Coronary artery (tissue), 2 donors: ENCODE measurements at regions not wholly inside any gene's neighbourhood (a gene's known extent, or its start where the extent isn't known, plus 50 kb on each side); places are given as distances from the start of the nearest gene placed in this dataset.

Source experiments
- DNase-seq: peaks from one replicate; pipeline ENCODE4 v3.0.0-alpha.2; 2017; ENCODE audit warnings: low spot score
- H3K27ac ChIP-seq, 2 donors: fragments of 200-600 bp; sonication (generic); one replicate each; pipeline ENCODE4 v1.5.1; 2016 to 2019
- H3K4me3 ChIP-seq: fragments of 200-600 bp; sonication (generic); 2 replicates; pipeline ENCODE4 v1.5.1; 2016; ENCODE audit warnings: mild to moderate bottlenecking, moderate library complexity
- TF ChIP-seq, protein P1 (sequence below): fragments of 200-600 bp; sonication (generic); IDR thresholded peaks from one replicate; pipeline ENCODE4 v1.5.1; 2019; ENCODE audit warnings: antibody characterized with exemption

DNA sequence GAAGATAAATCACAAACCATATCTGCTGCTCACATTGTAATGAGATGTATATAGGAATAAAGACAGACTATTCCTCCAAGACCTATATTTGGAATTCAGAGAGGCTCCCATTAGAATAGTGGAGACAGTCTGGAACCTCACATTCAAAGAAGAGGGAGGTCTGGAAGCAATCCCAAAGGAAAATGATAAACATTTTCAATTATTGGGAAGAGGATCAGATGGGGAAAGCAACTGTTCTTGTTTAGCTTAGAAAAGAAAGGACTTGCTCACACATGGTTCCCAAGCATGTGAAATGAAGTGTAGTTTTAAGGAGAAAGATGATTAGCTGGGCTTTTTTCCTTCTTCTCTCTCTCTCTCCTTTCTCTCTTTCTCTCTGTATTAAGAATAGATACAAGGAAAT, 193.0 kb upstream of the LMNTD1 start:
- no peak overlapping the region for H3K4me3 ChIP-seq
- TF ChIP-seq, protein P1, sequence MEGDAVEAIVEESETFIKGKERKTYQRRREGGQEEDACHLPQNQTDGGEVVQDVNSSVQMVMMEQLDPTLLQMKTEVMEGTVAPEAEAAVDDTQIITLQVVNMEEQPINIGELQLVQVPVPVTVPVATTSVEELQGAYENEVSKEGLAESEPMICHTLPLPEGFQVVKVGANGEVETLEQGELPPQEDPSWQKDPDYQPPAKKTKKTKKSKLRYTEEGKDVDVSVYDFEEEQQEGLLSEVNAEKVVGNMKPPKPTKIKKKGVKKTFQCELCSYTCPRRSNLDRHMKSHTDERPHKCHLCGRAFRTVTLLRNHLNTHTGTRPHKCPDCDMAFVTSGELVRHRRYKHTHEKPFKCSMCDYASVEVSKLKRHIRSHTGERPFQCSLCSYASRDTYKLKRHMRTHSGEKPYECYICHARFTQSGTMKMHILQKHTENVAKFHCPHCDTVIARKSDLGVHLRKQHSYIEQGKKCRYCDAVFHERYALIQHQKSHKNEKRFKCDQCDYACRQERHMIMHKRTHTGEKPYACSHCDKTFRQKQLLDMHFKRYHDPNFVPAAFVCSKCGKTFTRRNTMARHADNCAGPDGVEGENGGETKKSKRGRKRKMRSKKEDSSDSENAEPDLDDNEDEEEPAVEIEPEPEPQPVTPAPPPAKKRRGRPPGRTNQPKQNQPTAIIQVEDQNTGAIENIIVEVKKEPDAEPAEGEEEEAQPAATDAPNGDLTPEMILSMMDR = no peak
- DNase-seq = no peak
- H3K27ac ChIP-seq = no peak overlapping the region

DNA sequence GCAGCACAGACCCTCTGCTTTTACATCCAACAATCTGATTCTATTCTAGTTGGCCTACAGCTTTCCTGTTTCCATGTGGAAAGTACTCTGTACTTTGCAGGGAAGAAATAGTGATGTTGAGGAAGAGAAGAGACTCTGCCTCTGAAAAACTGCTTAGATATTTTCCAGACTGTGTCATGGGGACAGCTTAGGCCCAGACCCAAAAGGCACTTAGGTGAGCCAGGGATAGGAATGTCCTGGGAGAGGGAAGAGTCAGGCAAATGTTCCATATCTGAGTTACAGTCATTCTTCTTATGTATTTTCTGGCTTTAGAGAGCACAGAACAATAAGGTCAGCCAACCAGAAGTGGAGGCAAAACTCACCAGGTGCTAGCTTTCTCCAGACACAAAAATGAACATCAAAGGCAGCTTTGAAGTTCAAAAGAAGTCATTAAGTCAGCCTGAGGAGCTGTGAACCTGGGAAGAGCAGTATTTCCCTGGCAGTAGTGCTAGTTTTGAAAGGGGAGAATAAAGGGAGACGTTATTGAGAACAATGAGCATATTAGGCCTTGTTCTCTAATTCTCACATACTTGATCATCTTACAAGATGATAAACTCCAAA, 199.7 kb upstream of the LMNTD1 start:
- Histone ChIP-seq H3K4me3 (no peak overlapping the region), H3K27ac (no peak overlapping the region)
- TF ChIP-seq, protein P1 = no peak
- DNase-seq = no peak

DNA sequence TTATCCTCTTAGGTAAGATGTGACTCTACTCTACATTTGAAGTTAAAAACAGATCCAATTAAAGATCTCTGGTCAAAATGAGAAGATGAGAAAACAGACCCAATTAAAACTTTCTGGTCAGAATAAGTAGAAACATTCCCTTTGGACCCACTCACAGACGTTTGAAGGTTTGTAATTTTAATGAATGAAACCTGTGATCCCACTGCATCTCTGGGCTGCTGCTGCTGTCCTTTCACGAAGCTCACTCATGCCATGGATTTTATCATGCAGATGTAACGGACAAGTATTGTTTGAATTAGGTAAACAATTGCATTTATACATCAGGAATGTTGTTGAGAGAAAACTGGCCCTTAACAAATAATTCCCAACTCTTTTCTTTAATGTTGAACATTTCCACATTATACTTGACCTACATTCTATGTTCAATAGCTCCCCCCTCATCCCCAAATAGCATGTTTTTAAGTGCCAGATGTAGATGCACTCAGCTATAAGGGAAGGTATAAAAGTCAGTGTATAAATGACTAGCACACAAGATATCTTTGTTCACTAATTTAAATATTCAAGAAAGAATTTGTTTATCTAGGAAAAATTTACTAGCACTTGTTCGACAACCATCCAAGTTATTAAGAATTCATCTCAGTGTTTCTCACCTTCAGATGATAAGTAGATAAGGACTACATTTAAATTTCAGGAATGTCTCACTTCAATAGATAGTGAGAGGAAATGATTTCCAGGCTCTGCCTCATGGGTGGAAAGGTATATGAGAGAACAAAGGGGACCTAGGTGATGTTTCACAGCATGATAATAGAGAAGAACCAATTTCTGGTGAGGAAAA, 202.3 kb upstream of the LMNTD1 start:
- no peak for DNase-seq
- TF ChIP-seq, protein P1 = no peak
- Histone ChIP-seq H3K27ac (no peak overlapping the region), H3K4me3 (no peak overlapping the region)

DNA sequence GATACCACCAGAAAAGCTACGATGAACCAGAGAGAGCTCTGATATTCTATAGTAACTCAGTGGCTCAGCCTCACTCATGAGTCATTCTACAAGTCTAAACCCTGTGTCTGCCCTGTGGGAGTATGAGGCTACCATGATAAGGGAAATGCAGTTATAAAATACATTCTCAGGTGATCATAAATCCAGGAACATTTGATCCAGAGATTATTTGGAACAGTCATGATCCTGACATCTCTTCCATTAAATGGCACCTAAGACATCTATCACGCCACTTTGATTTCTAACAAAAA, 202.6 kb upstream of the RASSF8 start:
- DNase-seq = no peak
- TF ChIP-seq, protein P1 = no peak
- Histone ChIP-seq H3K27ac (no peak overlapping the region), H3K4me3 (no peak overlapping the region)

DNA sequence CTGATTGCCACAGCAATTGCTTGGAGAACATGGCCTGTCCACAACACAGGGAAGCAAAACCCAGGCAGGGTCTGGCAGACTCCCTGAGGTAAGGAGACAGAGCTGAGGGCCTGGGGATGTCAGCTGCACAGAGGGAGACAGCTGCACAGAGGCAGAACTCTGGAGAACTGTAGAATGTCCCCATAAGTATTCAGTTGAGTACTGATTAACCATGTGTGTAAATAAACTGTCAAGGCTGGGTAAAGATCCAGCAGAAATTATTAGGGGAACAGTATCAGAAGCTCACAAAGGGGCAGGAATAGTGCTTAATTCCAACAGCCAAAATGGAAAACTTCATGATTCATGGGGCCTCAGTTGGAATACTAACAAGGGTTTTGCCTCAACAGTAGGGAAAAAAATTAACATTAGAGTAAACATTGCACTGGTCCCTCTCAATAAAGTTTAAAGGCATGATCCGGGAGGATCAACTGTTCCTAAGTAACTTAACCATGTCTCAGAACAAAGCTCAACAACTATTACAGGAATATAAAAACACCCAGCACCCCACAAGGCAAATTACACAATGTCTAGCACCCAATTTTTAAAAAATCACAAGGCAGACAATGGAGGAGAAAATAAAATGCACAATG, 201.3 kb upstream of the RASSF8 start:
- no peak overlapping the region for H3K27ac ChIP-seq
- no peak overlapping the region for H3K4me3 ChIP-seq
- TF ChIP-seq, protein P1 = no peak
- no peak for DNase-seq

DNA sequence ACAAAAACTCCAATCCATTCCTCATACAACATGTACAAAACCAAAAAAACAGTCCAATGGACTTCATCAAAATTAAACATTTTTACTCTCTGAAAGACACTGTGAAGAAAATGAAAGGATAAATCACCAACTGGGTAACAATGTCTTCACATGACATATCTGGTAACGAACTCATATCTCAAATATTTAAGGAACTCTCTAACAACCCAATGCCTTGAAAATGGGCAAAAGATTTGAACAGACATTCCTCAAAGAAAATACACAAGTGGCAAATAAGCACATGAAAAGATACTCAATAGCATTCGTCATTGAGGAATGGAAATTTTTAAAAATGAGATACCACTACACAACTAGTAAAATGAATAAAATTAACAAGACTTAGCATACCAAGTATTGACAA, 198.7 kb upstream of the RASSF8 start:
- TF ChIP-seq, protein P1 = no peak
- no peak overlapping the region for H3K27ac ChIP-seq
- no peak overlapping the region for H3K4me3 ChIP-seq
- no peak for DNase-seq

DNA sequence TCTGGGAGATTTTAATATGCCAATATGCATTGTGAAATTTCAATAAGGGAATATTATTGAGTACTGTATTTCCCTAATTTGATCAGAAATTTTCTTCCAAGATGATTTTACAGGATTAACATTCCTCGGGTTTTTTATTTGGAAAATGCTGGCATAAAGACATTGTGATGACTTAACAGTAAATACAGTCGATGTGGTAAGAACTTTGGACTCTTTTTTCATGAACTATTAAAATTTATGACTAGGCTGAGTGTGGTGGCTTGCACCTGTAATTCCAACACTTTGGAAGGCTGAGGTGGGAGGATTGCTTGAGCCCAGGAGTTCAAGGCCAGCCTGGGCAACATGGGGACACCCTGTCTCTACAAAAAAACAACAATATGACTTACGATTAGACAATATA, 197.1 kb upstream of the RASSF8 start:
- no peak for DNase-seq

More for the DNA sequence above, 197.1 kb upstream of the RASSF8 start:
- Histone ChIP-seq H3K4me3 (no peak overlapping the region), H3K27ac (no peak overlapping the region)
- TF ChIP-seq, protein P1 = no peak
